A549 (cell line): ENCODE measurements at regions not wholly inside any gene's neighbourhood (a gene's known extent, or its start where the extent isn't known, plus 50 kb on each side); places are given as distances from the start of the nearest gene placed in this dataset.

ENCODE experiments used
- ATAC-seq, 2 experiments: fragments of 200-7000 bp in 1 of 2; fragments of >200 bp in 1 of 2; cut with Nextera tagmentation in 1 of 2; cut with Tn5 transposase in 1 of 2; 3 replicates each; pipeline versions ENCODE4 v1.8.0 to v1.9.1; 2018 to 2020; ENCODE audit warnings: mild to moderate bottlenecking in 1 of 2, moderate library complexity in 1 of 2
- CTCF ChIA-PET: fragments of 300-600 bp; sonication (Branson Sonifier 250); formaldehyde crosslinking; extraction: SDS; loops from one replicate; lab custom pipeline; 2021; ENCODE audit warnings: antibody characterized with exemption, inconsistent platforms; lab: Yijun Ruan, JAX
- POLR2A ChIA-PET: fragments of 350-600 bp; formaldehyde crosslinking; extraction: SDS; loops from one replicate; lab custom pipeline; 2021; ENCODE audit warnings: antibody characterized with exemption, inconsistent platforms; lab: Yijun Ruan, JAX
- DNase-seq, 2 experiments: peaks; one replicate each; pipeline versions ENCODE4 v3.0.0 to v3.0.0-alpha.2; 2011 to 2016; ENCODE audit warnings: low read depth in 1 of 2, low spot score in 1 of 2
- FAIRE-seq: peaks from 2 replicates; lab custom pipeline; 2011; peaks lifted over from hg19 to GRCh38; lab: Jason Lieb, UNC
- H3K27ac ChIP-seq, 2 experiments: fragments of >200 bp; sonication (Bioruptor Twin); formaldehyde crosslinking; 3 replicates each; pipeline ENCODE4 v1.5.1; 2016 to 2017
- H3K4me1 ChIP-seq: fragments of >200 bp; sonication (Bioruptor Twin); formaldehyde crosslinking; 3 replicates; pipeline ENCODE4 v1.6.1; 2016
- H3K4me2 ChIP-seq: fragments of >200 bp; sonication (Bioruptor Twin); formaldehyde crosslinking; 3 replicates; pipeline ENCODE4 v1.6.1; 2016
- H3K4me3 ChIP-seq: fragments of >200 bp; sonication (Bioruptor Twin); formaldehyde crosslinking; 3 replicates; pipeline ENCODE4 v1.5.1; 2016
- H3K9me3 ChIP-seq: fragments of >200 bp; sonication (Bioruptor Twin); formaldehyde crosslinking; 3 replicates; pipeline ENCODE4 v1.6.1; 2016
- CBX8 ChIP-seq: fragments of 200-600 bp; sonication (generic); IDR thresholded peaks from 2 replicates; pipeline ENCODE4 v1.6.1; 2016
- CEBPB ChIP-seq, 2 experiments: fragments of >200 bp in 1 of 2; sonication (Bioruptor Twin) in 1 of 2; formaldehyde crosslinking in 1 of 2; IDR thresholded peaks; 2 replicates each; pipeline ENCODE4 v1.6.1; 2012 to 2016
- EHF ChIP-seq: fragments of 250-450 bp; sonication (Bioruptor Pico); IDR thresholded peaks from 2 replicates; pipeline ENCODE4 v1.5.0; 2020; ENCODE audit warnings: mild to moderate bottlenecking
- HOXB13 ChIP-seq: fragments of 250-450 bp; sonication (Bioruptor Pico); IDR thresholded peaks from 2 replicates; pipeline ENCODE4 v1.5.0; 2020; ENCODE audit warnings: low read depth, mild to moderate bottlenecking, moderate library complexity
- JUNB ChIP-seq: fragments of >200 bp; sonication (Bioruptor Twin); formaldehyde crosslinking; IDR thresholded peaks from 2 replicates; pipeline ENCODE4 v1.6.1; 2016
- KDM1A ChIP-seq: fragments of 200-600 bp; sonication (generic); IDR thresholded peaks from 2 replicates; pipeline ENCODE4 v1.6.1; 2016; ENCODE audit warnings: low read depth, mild to moderate bottlenecking
- NFE2L2 ChIP-seq: fragments of 150-350 bp; conservative IDR thresholded peaks from 2 replicates; pipeline ENCODE4 v1.6.1; 2014; ENCODE audit warnings: low read length
- NPAS2 ChIP-seq: fragments of 250-450 bp; sonication (Bioruptor Pico); IDR thresholded peaks from 2 replicates; pipeline ENCODE4 v1.8.0; 2022; ENCODE audit warnings: mild to moderate bottlenecking, moderate library complexity, borderline replicate concordance
- PHF8 ChIP-seq: fragments of 200-600 bp; sonication (generic); IDR thresholded peaks from 2 replicates; pipeline ENCODE4 v1.6.1; 2016; ENCODE audit warnings: low read depth, mild to moderate bottlenecking, antibody characterized with exemption, moderate library complexity, borderline replicate concordance
- POLR2A ChIP-seq: IDR thresholded peaks from 2 replicates; pipeline ENCODE4 v1.6.1; 2012; ENCODE audit warnings: mild to moderate bottlenecking, low read length
- POLR2AphosphoS2 ChIP-seq: conservative IDR thresholded peaks from 2 replicates; pipeline ENCODE4 v1.6.1; 2012; ENCODE audit warnings: low read length, improper control_type of control experiment, inconsistent platforms
- RAD21 ChIP-seq, 2 experiments: fragments of >200 bp in 1 of 2; sonication (Bioruptor Twin) in 1 of 2; formaldehyde crosslinking in 1 of 2; IDR thresholded peaks in 1 of 2; conservative IDR thresholded peaks in 1 of 2; 2 replicates in 1 of 2; 3 replicates in 1 of 2; pipeline ENCODE4 v1.6.1; 2012 to 2018; ENCODE audit warnings: inconsistent platforms in 1 of 2
- RARB ChIP-seq: fragments of 250-450 bp; sonication (Bioruptor Pico); IDR thresholded peaks from 2 replicates; pipeline ENCODE4 v1.8.0; 2021; ENCODE audit warnings: mild to moderate bottlenecking, moderate library complexity
- RCOR1 ChIP-seq: fragments of 150-350 bp; IDR thresholded peaks from 2 replicates; pipeline ENCODE4 v1.6.1; 2014; ENCODE audit warnings: antibody characterized with exemption, low read length, low read depth
- SREBF2 ChIP-seq: fragments of 450-650 bp; IDR thresholded peaks from 2 replicates; pipeline ENCODE4 v1.6.1; 2014; ENCODE audit warnings: mild to moderate bottlenecking, moderate library complexity
- TP53 ChIP-seq: fragments of 250-450 bp; sonication (Bioruptor Pico); IDR thresholded peaks from 2 replicates; pipeline ENCODE4 v1.5.0; 2021; ENCODE audit warnings: mild to moderate bottlenecking, moderate library complexity
- ZC3H11A ChIP-seq: fragments of 450-650 bp; IDR thresholded peaks from 2 replicates; pipeline ENCODE4 v1.6.1; 2014; ENCODE audit warnings: antibody characterized with exemption, mild to moderate bottlenecking
- ZNF302 ChIP-seq: fragments of 250-450 bp; sonication (Bioruptor Pico); IDR thresholded peaks from 2 replicates; pipeline ENCODE4 v1.9.0; 2021; ENCODE audit warnings: inconsistent platforms, mild to moderate bottlenecking, moderate library complexity
- WGBS: methylation state at CpG from one replicate; pipeline ENCODE4 v1.1.6; 2017; ENCODE audit errors: missing lambda C conversion rate; 5-methylcytosine and 5-hydroxymethylcytosine counted together
- TF ChIP-seq, protein P1 (sequence below): fragments of >200 bp; sonication (Bioruptor Twin); formaldehyde crosslinking; IDR thresholded peaks from 2 replicates; pipeline ENCODE4 v1.6.1; 2016
- TF ChIP-seq, protein P2 (sequence below): fragments of >200 bp; sonication (Bioruptor Twin); formaldehyde crosslinking; IDR thresholded peaks from 3 replicates; pipeline ENCODE4 v1.5.1; 2016
- TF ChIP-seq, protein P3 (sequence below): IDR thresholded peaks from 2 replicates; pipeline ENCODE4 v1.6.1; 2012
- TF ChIP-seq, protein P4 (sequence below): fragments of 150-350 bp; IDR thresholded peaks from 2 replicates; pipeline ENCODE4 v1.6.1; 2014; ENCODE audit warnings: low read depth, mild to moderate bottlenecking, low read length
- TF ChIP-seq, protein P5 (sequence below): fragments of 200-600 bp; sonication (generic); IDR thresholded peaks from 2 replicates; pipeline ENCODE4 v1.6.1; 2016; ENCODE audit warnings: antibody characterized with exemption, mild to moderate bottlenecking, moderate library complexity

DNA sequence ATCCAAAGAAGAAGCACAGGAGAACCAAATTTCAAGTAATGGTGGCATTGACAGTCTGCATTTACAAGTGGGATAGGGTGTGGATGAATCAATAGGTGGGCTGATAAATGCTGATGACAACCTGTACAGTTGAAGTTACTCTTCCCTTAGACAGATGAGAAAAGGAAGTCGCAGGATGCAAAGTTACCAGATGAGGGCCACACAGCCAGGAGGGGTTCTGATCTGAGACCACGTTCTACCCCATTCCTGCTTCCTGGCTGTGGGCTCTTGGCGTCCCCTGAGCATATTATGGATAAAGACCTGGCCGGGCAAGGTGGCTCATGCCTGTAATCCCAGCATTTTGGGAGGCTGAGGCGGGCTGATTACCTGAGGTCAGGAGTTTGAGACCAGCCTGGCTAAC is 104.6 kb downstream of the EOMES start:
- no peak overlapping the region for H3K4me2 ChIP-seq
- TF ChIP-seq ZC3H11A (no peak), ZNF302 (CRISPR knock-in tag) (no peak), RCOR1 (no peak), HOXB13 (CRISPR knock-in tag) (no peak)
- ATAC-seq: peak; percentile 63 to 68; a peak in 3 of 6 replicates

DNA sequence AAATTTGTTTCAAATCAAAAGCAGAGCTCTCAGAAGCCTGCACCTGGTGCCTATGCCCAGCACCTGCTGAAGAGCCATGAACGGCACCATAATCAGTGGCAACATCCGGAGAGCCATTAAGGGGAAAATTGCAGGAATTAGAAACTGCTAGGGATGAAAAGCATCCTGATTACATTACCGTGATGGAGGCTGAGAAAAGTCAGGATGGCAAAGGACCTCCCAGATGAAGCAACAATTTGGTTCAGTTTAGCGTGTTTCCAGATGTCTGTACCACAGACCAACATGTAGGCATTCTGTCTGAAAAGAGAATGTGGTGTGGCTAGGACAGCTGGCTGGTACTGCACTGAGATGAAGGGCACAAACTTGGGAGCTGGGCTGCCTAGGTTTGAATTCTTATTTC is 106.1 kb downstream of the EOMES start:
- peaks cover 12% of the 10 kb centered on the region for H3K4me1 ChIP-seq
- no peak for DNase-seq
- no peak for TF ChIP-seq RAD21 (conservative IDR thresholded peaks at IDR 0.05 in 1 of 2, IDR thresholded peaks at IDR 0.05 in 1 of 2)
- TF ChIP-seq, protein P1, sequence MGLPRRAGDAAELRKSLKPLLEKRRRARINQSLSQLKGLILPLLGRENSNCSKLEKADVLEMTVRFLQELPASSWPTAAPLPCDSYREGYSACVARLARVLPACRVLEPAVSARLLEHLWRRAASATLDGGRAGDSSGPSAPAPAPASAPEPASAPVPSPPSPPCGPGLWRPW: no peak
- POLR2A ChIA-PET: no interaction called here
- H3K9me3 ChIP-seq: peaks cover 14% of the 10 kb centered on the region
- peak overlapping the region in 1 of 2 experiments; percentile 3; a peak in 1 of 6 replicates for H3K27ac ChIP-seq
- 95% methylated on average over 4 of the region's 4 CpGs for WGBS
- no peak for FAIRE-seq
- ATAC-seq: no peak
- H3K4me3 ChIP-seq: no peak overlapping the region
- H3K4me2 ChIP-seq: no peak overlapping the region
- CTCF ChIA-PET: interaction anchor here (1.3 kb wide), 1 partner anchor 65 kb away, joined by 6 read pairs; no protein-coding TSS in a partner anchor

More for the DNA sequence above, 104.6 kb downstream of the EOMES start:
- 91% methylated on average over 5 of the region's 5 CpGs for WGBS
- Histone ChIP-seq H3K4me1 (peaks cover 17% of the 10 kb centered on the region), H3K9me3 (peaks cover 14% of the 10 kb centered on the region), H3K4me3 (no peak overlapping the region), H3K27ac (peak overlapping the region in 1 of 2 experiments; percentile 59; a peak in 3 of 6 replicates)
- DNase-seq (no peak), FAIRE-seq (no peak)
- CTCF ChIA-PET: interaction anchor here (0.9 to 1.3 kb wide), 2 partner anchors 61 to 64 kb away, joined by 3 to 6 read pairs; no protein-coding TSS in a partner anchor
- POLR2A ChIA-PET: no interaction called here

DNA sequence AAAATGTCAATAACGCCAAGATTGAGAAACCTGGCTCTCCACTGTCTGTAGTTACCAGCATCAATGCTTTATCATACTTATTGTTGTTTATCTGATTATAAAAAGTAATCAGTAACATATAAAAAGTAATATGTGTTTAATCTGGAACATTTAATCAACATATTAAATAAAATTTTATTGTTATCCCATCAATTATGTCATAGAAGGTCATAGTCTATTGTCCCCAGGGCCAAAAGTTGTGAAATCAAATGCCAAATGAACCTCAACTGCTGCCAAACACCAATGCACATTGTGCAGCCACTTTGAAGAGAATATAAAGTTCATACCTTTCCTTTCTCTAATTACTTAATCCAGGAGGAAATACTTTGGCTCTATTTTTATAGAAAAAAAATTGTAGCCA is 106.6 kb downstream of the EOMES start:
- no peak for FAIRE-seq
- WGBS: 78% methylated on average over 1 of the region's 1 CpG
- ChIA-PET CTCF (no interaction called here), POLR2A (no interaction called here)
- H3K27ac ChIP-seq: no peak overlapping the region
- TF ChIP-seq JUNB (no peak), POLR2A (no peak), NFE2L2 (no peak), EHF (no peak), KDM1A (no peak), CEBPB (IDR thresholded peaks at IDR 0.05) (no peak), CBX8 (no peak), PHF8 (no peak), TP53 (CRISPR knock-in tag) (no peak), RARB (no peak), SREBF2 (no peak), NPAS2 (CRISPR knock-in tag) (no peak), POLR2AphosphoS2 (no peak), RAD21 (conservative IDR thresholded peaks at IDR 0.05 in 1 of 2, IDR thresholded peaks at IDR 0.05 in 1 of 2) (no peak)
- TF ChIP-seq, protein P1: no peak
- TF ChIP-seq, protein P2, sequence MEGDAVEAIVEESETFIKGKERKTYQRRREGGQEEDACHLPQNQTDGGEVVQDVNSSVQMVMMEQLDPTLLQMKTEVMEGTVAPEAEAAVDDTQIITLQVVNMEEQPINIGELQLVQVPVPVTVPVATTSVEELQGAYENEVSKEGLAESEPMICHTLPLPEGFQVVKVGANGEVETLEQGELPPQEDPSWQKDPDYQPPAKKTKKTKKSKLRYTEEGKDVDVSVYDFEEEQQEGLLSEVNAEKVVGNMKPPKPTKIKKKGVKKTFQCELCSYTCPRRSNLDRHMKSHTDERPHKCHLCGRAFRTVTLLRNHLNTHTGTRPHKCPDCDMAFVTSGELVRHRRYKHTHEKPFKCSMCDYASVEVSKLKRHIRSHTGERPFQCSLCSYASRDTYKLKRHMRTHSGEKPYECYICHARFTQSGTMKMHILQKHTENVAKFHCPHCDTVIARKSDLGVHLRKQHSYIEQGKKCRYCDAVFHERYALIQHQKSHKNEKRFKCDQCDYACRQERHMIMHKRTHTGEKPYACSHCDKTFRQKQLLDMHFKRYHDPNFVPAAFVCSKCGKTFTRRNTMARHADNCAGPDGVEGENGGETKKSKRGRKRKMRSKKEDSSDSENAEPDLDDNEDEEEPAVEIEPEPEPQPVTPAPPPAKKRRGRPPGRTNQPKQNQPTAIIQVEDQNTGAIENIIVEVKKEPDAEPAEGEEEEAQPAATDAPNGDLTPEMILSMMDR: no peak
- TF ChIP-seq, protein P3, sequence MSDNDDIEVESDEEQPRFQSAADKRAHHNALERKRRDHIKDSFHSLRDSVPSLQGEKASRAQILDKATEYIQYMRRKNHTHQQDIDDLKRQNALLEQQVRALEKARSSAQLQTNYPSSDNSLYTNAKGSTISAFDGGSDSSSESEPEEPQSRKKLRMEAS: no peak
- TF ChIP-seq, protein P4, sequence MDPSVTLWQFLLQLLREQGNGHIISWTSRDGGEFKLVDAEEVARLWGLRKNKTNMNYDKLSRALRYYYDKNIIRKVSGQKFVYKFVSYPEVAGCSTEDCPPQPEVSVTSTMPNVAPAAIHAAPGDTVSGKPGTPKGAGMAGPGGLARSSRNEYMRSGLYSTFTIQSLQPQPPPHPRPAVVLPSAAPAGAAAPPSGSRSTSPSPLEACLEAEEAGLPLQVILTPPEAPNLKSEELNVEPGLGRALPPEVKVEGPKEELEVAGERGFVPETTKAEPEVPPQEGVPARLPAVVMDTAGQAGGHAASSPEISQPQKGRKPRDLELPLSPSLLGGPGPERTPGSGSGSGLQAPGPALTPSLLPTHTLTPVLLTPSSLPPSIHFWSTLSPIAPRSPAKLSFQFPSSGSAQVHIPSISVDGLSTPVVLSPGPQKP: no peak
- TF ChIP-seq, protein P5, sequence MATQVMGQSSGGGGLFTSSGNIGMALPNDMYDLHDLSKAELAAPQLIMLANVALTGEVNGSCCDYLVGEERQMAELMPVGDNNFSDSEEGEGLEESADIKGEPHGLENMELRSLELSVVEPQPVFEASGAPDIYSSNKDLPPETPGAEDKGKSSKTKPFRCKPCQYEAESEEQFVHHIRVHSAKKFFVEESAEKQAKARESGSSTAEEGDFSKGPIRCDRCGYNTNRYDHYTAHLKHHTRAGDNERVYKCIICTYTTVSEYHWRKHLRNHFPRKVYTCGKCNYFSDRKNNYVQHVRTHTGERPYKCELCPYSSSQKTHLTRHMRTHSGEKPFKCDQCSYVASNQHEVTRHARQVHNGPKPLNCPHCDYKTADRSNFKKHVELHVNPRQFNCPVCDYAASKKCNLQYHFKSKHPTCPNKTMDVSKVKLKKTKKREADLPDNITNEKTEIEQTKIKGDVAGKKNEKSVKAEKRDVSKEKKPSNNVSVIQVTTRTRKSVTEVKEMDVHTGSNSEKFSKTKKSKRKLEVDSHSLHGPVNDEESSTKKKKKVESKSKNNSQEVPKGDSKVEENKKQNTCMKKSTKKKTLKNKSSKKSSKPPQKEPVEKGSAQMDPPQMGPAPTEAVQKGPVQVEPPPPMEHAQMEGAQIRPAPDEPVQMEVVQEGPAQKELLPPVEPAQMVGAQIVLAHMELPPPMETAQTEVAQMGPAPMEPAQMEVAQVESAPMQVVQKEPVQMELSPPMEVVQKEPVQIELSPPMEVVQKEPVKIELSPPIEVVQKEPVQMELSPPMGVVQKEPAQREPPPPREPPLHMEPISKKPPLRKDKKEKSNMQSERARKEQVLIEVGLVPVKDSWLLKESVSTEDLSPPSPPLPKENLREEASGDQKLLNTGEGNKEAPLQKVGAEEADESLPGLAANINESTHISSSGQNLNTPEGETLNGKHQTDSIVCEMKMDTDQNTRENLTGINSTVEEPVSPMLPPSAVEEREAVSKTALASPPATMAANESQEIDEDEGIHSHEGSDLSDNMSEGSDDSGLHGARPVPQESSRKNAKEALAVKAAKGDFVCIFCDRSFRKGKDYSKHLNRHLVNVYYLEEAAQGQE: no peak
- no peak overlapping the region for H3K4me3 ChIP-seq
- H3K4me1 ChIP-seq: peaks cover 12% of the 10 kb centered on the region
- peaks cover 14% of the 10 kb centered on the region for H3K9me3 ChIP-seq
- no peak for ATAC-seq
- DNase-seq: no peak
- no peak overlapping the region for H3K4me2 ChIP-seq
